ENCODE measurements at regions not wholly inside any gene's neighbourhood (a gene's known extent, or its start where the extent isn't known, plus 50 kb on each side); places are given as distances from the start of the nearest gene placed in this dataset.

DNA sequence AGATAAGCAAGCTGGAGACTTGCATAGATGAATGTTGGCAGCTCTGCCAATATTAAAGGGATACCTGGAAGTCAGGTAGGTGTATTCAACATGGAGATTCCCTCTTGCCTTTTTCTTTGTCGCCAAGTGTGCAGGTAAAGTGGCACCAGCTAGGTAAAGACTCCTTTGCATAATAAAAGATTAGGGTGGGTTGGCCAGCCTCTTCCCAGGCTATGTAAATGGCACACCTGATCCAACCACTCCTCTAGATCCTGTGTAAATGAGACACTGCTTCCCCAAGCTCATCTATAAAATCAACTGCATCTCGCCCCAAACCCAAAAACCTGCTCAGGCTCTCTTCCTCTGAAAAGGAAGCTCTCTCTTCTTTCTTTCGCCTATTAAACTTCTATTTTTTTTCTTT is 100.8 kb upstream of the DSCAM start:
- TF ChIP-seq EZH2 (IDR thresholded peaks at IDR 0.05; ENCODE audit: insufficient read depth, poor library complexity, severe bottlenecking): no peak
- TF ChIP-seq EZH2phosphoT487 (IDR thresholded peaks at IDR 0.05; ENCODE audit: insufficient read depth, low read depth): no peak

Measured in GM23248 (cell line).